ENCODE measurements at regions not wholly inside any gene's neighbourhood (a gene's known extent, or its start where the extent isn't known, plus 50 kb on each side); places are given as distances from the start of the nearest gene placed in this dataset.
"Not testable (repeated sequence)": the region's sequence is repeated elsewhere in the genome, so short reads cannot be mapped to it uniquely, and the experiment has no call there.

GRCh38 chr3:35146256-35147035, 492.9 kb upstream of the ARPP21 start:
- TF ChIP-seq, protein P1, sequence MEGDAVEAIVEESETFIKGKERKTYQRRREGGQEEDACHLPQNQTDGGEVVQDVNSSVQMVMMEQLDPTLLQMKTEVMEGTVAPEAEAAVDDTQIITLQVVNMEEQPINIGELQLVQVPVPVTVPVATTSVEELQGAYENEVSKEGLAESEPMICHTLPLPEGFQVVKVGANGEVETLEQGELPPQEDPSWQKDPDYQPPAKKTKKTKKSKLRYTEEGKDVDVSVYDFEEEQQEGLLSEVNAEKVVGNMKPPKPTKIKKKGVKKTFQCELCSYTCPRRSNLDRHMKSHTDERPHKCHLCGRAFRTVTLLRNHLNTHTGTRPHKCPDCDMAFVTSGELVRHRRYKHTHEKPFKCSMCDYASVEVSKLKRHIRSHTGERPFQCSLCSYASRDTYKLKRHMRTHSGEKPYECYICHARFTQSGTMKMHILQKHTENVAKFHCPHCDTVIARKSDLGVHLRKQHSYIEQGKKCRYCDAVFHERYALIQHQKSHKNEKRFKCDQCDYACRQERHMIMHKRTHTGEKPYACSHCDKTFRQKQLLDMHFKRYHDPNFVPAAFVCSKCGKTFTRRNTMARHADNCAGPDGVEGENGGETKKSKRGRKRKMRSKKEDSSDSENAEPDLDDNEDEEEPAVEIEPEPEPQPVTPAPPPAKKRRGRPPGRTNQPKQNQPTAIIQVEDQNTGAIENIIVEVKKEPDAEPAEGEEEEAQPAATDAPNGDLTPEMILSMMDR (IDR thresholded peaks at IDR 0.05), result not testable (repeated sequence)
- TF ChIP-seq POLR2A (IDR thresholded peaks at IDR 0.05), result not testable (repeated sequence)
